ENCODE measurements at regions not wholly inside any gene's neighbourhood (a gene's known extent, or its start where the extent isn't known, plus 50 kb on each side); places are given as distances from the start of the nearest gene placed in this dataset.

DNA sequence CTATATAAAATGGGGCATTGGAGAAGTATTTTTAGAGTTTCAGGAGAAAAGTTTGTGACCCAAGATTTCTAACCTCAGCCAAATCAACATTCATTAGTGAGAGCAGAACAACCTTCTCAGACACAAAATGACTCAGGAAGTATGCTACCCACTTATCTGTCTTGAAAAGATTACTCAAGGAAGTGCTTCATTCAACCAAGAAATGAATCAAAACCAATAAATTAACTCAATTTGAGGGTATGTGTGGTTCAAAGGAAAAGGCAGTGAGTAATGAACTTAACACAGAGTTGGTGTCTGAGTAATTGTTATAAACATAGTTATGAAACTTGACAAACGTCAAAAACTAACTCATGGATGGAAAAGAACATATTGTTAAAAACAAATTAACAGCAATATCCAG is 227.6 kb downstream of the HAO1 start:
- Histone ChIP-seq H2BK120ac (ENCODE audit: low read depth, low read length) (no peak overlapping the region), H4K8ac (ENCODE audit: low read length) (no peak overlapping the region), H3K27ac (ENCODE audit: low read length, poor library complexity, severe bottlenecking) (no peak overlapping the region), H3K18ac (ENCODE audit: low read depth in 1 of 2, low read length in 2 of 2) (no peak overlapping the region), H3K79me1 (replicated peaks; ENCODE audit: low read length, poor library complexity, severe bottlenecking) (no peaks in the 10 kb centered on the region), H2AFZ (ENCODE audit: low read depth, low read length) (no peak overlapping the region), H4K91ac (ENCODE audit: low read length) (no peak overlapping the region), H3K4me2 (ENCODE audit: low read length, poor library complexity, severe bottlenecking) (no peak overlapping the region), H2BK15ac (ENCODE audit: low read depth, poor library complexity, severe bottlenecking) (no peak overlapping the region), H2BK12ac (ENCODE audit: low read length in 2 of 2) (no peak overlapping the region), H3K27me3 (ENCODE audit: control insufficient read depth in 1 of 2, insufficient read depth in 1 of 2, low read length in 2 of 2) (no peaks in the 10 kb centered on the region), H3K14ac (ENCODE audit: low read length in 2 of 2) (no peak overlapping the region), H3K36me3 (ENCODE audit: control insufficient read depth in 1 of 2, insufficient read depth in 2 of 2, low read depth in 1 of 2, low read length in 2 of 2) (no peaks in the 10 kb centered on the region), H3K23ac (ENCODE audit: low read length in 2 of 2) (no peak overlapping the region), H2BK5ac (ENCODE audit: low read depth, low read length, poor library complexity, severe bottlenecking) (no peak overlapping the region), H3K4ac (ENCODE audit: low read depth in 1 of 2, low read length in 2 of 2) (no peak overlapping the region), H3K4me3 (ENCODE audit: insufficient read depth in 1 of 2, low read depth in 1 of 2, low read length in 2 of 2) (no peak overlapping the region), H3K9me3 (ENCODE audit: control insufficient read depth, low read length) (peaks cover 9% of the 10 kb centered on the region), H2AK5ac (ENCODE audit: low read length, severe bottlenecking) (no peak overlapping the region), H3K9ac (ENCODE audit: low read length) (no peak overlapping the region), H3K4me1 (ENCODE audit: control insufficient read depth, insufficient read depth, low read depth, low read length) (no peaks in the 10 kb centered on the region)
- WGBS = no CpG with 5 or more reads among the region's 1 CpG
- no peak for DNase-seq

DNA sequence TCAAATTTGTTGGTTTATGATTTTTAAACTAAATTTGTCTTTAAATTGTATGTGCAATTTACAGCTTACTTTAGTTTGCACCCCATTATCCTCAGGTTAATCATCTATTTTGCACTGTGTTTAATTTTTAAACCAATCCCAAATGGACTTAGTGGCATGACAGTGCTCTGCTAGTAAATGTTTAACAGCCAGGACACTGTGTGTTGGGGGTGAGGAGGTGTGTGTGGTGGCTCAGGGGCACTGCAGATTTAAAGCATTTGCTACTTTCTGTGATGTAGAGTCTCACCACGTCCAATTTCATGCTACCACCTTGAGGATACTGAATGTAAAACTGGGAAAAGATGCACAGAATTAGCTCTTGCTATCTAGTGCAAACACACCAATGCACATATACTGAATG is 225.7 kb downstream of the HAO1 start:
- H3K9me3 ChIP-seq (ENCODE audit: control insufficient read depth, low read length) = peaks cover 9% of the 10 kb centered on the region
- WGBS = no CpG with 5 or more reads among the region's 1 CpG

DNA sequence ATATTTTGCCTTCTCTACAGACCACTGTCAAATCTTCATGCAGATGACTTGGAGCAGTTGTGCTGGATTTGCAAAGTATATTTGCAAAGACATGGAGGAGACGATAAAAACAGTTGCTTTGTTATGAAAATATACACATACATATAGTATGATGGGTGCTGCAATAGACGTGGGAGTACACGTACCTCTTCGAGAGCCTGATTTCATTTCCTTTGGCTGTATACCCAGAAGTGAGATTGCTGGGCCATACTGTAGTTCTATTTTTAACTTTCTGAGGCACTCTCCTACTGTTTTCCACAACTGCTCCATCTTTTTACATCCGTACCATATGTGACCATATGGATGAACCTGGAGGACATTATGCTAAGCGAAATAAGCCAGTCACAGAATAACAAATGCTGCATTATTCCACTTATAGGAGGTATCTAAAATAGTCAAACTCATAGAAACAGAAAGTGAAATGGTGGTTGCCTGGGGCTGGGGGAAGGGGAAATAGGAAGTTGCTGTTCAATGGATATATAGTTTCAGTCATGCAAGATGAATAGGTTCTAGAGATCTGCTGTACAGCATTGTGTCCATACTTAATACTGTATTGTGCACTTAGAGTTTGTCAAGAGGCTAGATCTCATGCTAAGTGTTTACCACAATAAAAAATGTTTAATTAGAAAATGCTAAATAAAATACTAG is 223.8 kb downstream of the HAO1 start:
- Histone ChIP-seq H2BK120ac (ENCODE audit: low read depth, low read length) (no peak overlapping the region), H3K4ac (ENCODE audit: low read depth in 1 of 2, low read length in 2 of 2) (no peak overlapping the region), H3K79me1 (replicated peaks; ENCODE audit: low read length, poor library complexity, severe bottlenecking) (no peaks in the 10 kb centered on the region), H3K4me1 (ENCODE audit: control insufficient read depth, insufficient read depth, low read depth, low read length) (no peaks in the 10 kb centered on the region), H2BK5ac (ENCODE audit: low read depth, low read length, poor library complexity, severe bottlenecking) (no peak overlapping the region), H2BK15ac (ENCODE audit: low read depth, poor library complexity, severe bottlenecking) (no peak overlapping the region), H4K8ac (ENCODE audit: low read length) (no peak overlapping the region), H2BK12ac (ENCODE audit: low read length in 2 of 2) (no peak overlapping the region), H3K9ac (ENCODE audit: low read length) (no peak overlapping the region), H2AK5ac (ENCODE audit: low read length, severe bottlenecking) (no peak overlapping the region), H3K18ac (ENCODE audit: low read depth in 1 of 2, low read length in 2 of 2) (no peak overlapping the region), H4K91ac (ENCODE audit: low read length) (no peak overlapping the region), H2AFZ (ENCODE audit: low read depth, low read length) (no peak overlapping the region), H3K9me3 (ENCODE audit: control insufficient read depth, low read length) (peaks cover 9% of the 10 kb centered on the region), H3K4me3 (ENCODE audit: insufficient read depth in 1 of 2, low read depth in 1 of 2, low read length in 2 of 2) (no peak overlapping the region), H3K14ac (ENCODE audit: low read length in 2 of 2) (no peak overlapping the region), H3K4me2 (ENCODE audit: low read length, poor library complexity, severe bottlenecking) (no peak overlapping the region), H3K27me3 (ENCODE audit: control insufficient read depth in 1 of 2, insufficient read depth in 1 of 2, low read length in 2 of 2) (no peaks in the 10 kb centered on the region), H3K36me3 (ENCODE audit: control insufficient read depth in 1 of 2, insufficient read depth in 2 of 2, low read depth in 1 of 2, low read length in 2 of 2) (no peaks in the 10 kb centered on the region), H3K27ac (ENCODE audit: low read length, poor library complexity, severe bottlenecking) (no peak overlapping the region), H3K23ac (ENCODE audit: low read length in 2 of 2) (no peak overlapping the region)
- no peak for DNase-seq
- 85% methylated on average over 4 of the region's 6 CpGs for WGBS

More for the DNA sequence above, 225.7 kb downstream of the HAO1 start:
- no peak for DNase-seq
- Histone ChIP-seq H3K36me3 (ENCODE audit: control insufficient read depth in 1 of 2, insufficient read depth in 2 of 2, low read depth in 1 of 2, low read length in 2 of 2) (no peaks in the 10 kb centered on the region), H3K9ac (ENCODE audit: low read length) (no peak overlapping the region), H3K27me3 (ENCODE audit: control insufficient read depth in 1 of 2, insufficient read depth in 1 of 2, low read length in 2 of 2) (no peaks in the 10 kb centered on the region), H2BK120ac (ENCODE audit: low read depth, low read length) (no peak overlapping the region), H3K23ac (ENCODE audit: low read length in 2 of 2) (no peak overlapping the region), H4K91ac (ENCODE audit: low read length) (no peak overlapping the region), H3K4ac (ENCODE audit: low read depth in 1 of 2, low read length in 2 of 2) (no peak overlapping the region), H2BK12ac (ENCODE audit: low read length in 2 of 2) (no peak overlapping the region), H2AK5ac (ENCODE audit: low read length, severe bottlenecking) (no peak overlapping the region), H4K8ac (ENCODE audit: low read length) (no peak overlapping the region), H2AFZ (ENCODE audit: low read depth, low read length) (no peak overlapping the region), H3K18ac (ENCODE audit: low read depth in 1 of 2, low read length in 2 of 2) (no peak overlapping the region), H3K4me1 (ENCODE audit: control insufficient read depth, insufficient read depth, low read depth, low read length) (no peaks in the 10 kb centered on the region), H3K27ac (ENCODE audit: low read length, poor library complexity, severe bottlenecking) (no peak overlapping the region), H3K79me1 (replicated peaks; ENCODE audit: low read length, poor library complexity, severe bottlenecking) (no peaks in the 10 kb centered on the region), H3K4me3 (ENCODE audit: insufficient read depth in 1 of 2, low read depth in 1 of 2, low read length in 2 of 2) (no peak overlapping the region), H3K4me2 (ENCODE audit: low read length, poor library complexity, severe bottlenecking) (no peak overlapping the region), H2BK5ac (ENCODE audit: low read depth, low read length, poor library complexity, severe bottlenecking) (no peak overlapping the region), H3K14ac (ENCODE audit: low read length in 2 of 2) (no peak overlapping the region), H2BK15ac (ENCODE audit: low read depth, poor library complexity, severe bottlenecking) (no peak overlapping the region)

DNA sequence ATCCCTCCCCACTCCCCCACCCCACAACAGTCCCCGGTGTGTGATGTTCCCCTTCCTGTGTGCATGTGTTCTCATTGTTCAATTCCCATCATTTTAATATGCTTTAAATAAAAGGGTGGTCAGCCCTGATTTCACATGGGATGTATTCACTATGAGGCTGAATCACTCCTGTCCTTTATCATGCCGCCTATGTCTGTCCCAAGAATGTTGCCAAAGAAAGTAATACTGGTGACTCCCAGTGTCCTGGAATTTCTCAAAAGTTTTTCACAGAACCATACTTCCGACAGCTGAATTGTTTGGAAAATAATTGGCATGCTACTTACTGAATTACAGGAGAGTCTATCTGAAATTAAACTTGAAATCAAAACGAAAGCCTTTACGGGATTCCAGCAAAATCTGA is 217.7 kb downstream of the HAO1 start:
- H2AFZ ChIP-seq (ENCODE audit: low read depth, low read length) = no peak overlapping the region
- H3K36me3 ChIP-seq (ENCODE audit: control insufficient read depth in 1 of 2, insufficient read depth in 2 of 2, low read depth in 1 of 2, low read length in 2 of 2) = no peaks in the 10 kb centered on the region
- no peak overlapping the region for H3K4me3 ChIP-seq (ENCODE audit: insufficient read depth in 1 of 2, low read depth in 1 of 2, low read length in 2 of 2)
- H2BK15ac ChIP-seq (ENCODE audit: low read depth, poor library complexity, severe bottlenecking) = no peak overlapping the region
- no peaks in the 10 kb centered on the region for H3K4me1 ChIP-seq (ENCODE audit: control insufficient read depth, insufficient read depth, low read depth, low read length)
- H3K27me3 ChIP-seq (ENCODE audit: control insufficient read depth in 1 of 2, insufficient read depth in 1 of 2, low read length in 2 of 2) = no peaks in the 10 kb centered on the region
- H3K14ac ChIP-seq (ENCODE audit: low read length in 2 of 2) = no peak overlapping the region
- no peak overlapping the region for H2BK12ac ChIP-seq (ENCODE audit: low read length in 2 of 2)
- H2AK5ac ChIP-seq (ENCODE audit: low read length, severe bottlenecking) = no peak overlapping the region
- H3K9ac ChIP-seq (ENCODE audit: low read length) = no peak overlapping the region
- no peak overlapping the region for H3K18ac ChIP-seq (ENCODE audit: low read depth in 1 of 2, low read length in 2 of 2)
- no peak overlapping the region for H3K4ac ChIP-seq (ENCODE audit: low read depth in 1 of 2, low read length in 2 of 2)
- H3K79me1 ChIP-seq (replicated peaks; ENCODE audit: low read length, poor library complexity, severe bottlenecking) = no peaks in the 10 kb centered on the region
- DNase-seq = no peak
- no peak overlapping the region for H3K23ac ChIP-seq (ENCODE audit: low read length in 2 of 2)
- H3K27ac ChIP-seq (ENCODE audit: low read length, poor library complexity, severe bottlenecking) = no peak overlapping the region
- no peak overlapping the region for H2BK5ac ChIP-seq (ENCODE audit: low read depth, low read length, poor library complexity, severe bottlenecking)
- 89% methylated on average over 3 of the region's 5 CpGs for WGBS
- no peak overlapping the region for H2BK120ac ChIP-seq (ENCODE audit: low read depth, low read length)
- H4K91ac ChIP-seq (ENCODE audit: low read length) = no peak overlapping the region
- H3K4me2 ChIP-seq (ENCODE audit: low read length, poor library complexity, severe bottlenecking) = no peak overlapping the region
- no peak overlapping the region for H4K8ac ChIP-seq (ENCODE audit: low read length)
- no peaks in the 10 kb centered on the region for H3K9me3 ChIP-seq (ENCODE audit: control insufficient read depth, low read length)
